ENCODE measurements at regions not wholly inside any gene's neighbourhood (a gene's known extent, or its start where the extent isn't known, plus 50 kb on each side); places are given as distances from the start of the nearest gene placed in this dataset.
A peak's percentile ranks its signal among the peaks of the same experiment; 100 is the strongest.
"Not testable (repeated sequence)": the region's sequence is repeated elsewhere in the genome, so short reads cannot be mapped to it uniquely, and the experiment has no call there.

DNA sequence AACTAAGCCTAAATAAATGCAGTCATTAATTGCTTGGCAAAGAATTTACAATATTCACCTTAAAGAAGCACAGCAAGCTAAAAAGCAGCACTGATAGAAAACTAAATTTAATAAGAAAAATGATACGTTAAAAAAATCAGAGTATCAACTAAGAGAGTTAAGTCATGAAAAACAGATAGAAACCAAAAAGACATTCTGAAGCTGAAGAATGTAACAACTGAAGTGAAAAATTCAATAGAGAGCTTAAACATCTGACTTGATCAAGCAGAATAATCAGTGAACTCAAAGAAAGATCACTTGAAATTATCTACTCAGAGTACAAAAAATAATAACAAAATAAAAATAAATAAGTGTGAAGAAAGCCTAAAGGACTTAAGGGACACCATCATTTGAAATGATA, 588.0 kb upstream of the HS3ST1 start:
- no peak for DNase-seq

DNA sequence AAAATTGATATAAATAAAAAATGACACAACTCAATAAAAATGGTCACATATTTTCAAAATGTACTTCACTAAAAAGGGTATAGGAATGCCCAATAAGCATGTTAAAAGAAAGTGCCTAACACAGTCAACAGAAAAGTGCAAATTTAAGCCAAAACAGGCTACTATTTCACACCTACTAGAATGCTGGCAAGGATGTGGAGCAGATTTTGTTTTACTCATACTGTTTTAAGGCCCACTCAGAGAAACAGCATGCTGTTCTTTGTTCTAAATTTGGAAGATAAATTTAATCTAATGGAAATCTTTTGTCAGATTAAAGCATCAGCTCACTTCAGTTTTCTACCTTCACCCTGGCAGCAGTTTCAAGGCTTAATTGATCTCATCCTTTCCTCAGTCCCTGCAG, 576.8 kb upstream of the HS3ST1 start:
- DNase-seq, result no peak

DNA sequence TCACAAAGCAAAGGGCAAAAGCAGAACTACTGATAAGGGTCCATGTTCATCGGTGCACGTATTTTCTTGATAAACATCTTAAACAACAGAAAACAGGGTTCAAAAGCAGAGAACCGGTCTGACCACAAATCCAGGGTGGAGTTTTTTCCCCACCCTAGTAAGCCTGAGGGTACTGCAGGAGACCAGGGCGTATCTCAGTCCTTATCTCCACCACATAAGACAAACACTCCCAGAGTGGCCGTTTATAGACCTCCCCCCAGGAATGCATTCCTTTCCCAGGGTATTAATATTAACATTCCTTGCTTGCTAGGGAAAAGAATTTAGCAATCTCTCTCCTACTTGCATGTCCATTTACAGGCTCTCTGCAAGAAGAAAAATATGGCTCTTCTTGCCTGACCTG, 567.9 kb upstream of the HS3ST1 start:
- not testable (repeated sequence) for DNase-seq

DNA sequence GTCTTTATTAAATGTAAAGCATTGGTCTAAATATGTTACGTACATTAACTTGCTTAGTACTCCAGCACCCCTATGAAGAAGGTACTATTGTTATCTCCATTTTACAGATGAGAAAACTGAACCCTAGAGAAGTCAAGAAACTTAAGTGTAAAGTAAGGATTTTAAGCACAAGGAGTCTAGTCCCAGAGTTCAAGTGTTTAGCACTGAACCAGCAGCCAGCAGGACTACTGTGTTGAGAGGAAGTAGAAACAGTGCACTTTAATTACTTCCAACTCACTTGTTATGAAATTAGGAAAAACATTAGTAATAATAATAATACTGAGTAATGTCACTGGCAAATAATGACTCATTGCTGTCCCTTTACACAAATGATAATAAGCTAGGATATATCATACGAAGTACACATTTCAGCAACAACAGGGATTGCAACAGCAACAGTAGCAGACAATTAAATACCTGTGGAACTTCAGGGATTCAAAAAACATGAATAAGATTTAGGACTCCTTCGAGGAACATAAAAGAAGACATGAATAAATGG, 548.1 kb upstream of the HS3ST1 start:
- no peak for DNase-seq

GRCh38 chr4:11973270-11973669, 544.6 kb upstream of the HS3ST1 start:
- no peak for DNase-seq

GRCh38 chr4:11970754-11971153, 542.1 kb upstream of the HS3ST1 start:
- DNase-seq, result no peak

GRCh38 chr4:11966782-11967181, 538.1 kb upstream of the HS3ST1 start:
- no peak for DNase-seq

DNA sequence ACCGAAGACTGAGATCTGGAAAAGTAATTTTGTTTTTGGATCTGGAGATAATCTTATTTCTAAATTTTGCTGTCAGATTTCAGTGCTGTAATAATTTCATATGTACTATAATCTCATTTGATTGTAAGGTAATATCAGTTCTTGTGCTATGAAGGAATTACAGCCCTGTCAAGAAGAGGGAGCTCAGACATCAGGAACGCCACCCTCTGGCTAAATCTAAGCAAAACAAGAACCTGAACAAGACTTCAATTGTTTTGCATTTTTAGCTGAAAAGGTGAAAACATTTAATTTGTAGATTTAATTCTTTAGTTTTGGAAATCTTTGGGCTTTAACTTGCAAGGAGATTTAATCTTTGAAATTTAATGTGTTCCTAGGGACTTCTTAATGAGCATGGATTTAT, 525.4 kb upstream of the HS3ST1 start:
- peak in 1 of 2 experiments; percentile 2 for DNase-seq

DNA sequence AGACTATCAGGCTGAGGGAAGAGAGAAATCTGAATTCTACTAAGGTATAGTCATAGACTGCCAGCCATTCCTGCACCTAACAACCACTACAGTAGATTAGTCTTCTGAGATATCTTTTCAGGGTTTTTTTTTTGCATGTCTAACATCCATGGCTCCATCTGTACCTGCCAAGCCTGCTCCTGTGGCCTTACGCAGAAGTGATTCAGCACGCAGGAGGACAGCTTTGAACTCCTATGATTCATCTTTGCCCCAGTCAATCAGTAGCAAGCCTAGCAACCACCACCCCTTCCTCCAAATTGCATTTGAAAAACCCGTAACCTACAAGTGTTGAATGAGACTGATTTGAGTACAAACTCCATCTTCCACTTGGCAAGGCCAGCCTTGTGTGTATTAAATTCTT, 520.7 kb upstream of the HS3ST1 start:
- no peak for DNase-seq

- DNase-seq, result not testable (repeated sequence)
Observed at GRCh38 chr4:11947629-11948028, 518.9 kb upstream of the HS3ST1 start.

- no peak for DNase-seq
Observed at GRCh38 chr4:11937941-11938340, 509.2 kb upstream of the HS3ST1 start.

DNA sequence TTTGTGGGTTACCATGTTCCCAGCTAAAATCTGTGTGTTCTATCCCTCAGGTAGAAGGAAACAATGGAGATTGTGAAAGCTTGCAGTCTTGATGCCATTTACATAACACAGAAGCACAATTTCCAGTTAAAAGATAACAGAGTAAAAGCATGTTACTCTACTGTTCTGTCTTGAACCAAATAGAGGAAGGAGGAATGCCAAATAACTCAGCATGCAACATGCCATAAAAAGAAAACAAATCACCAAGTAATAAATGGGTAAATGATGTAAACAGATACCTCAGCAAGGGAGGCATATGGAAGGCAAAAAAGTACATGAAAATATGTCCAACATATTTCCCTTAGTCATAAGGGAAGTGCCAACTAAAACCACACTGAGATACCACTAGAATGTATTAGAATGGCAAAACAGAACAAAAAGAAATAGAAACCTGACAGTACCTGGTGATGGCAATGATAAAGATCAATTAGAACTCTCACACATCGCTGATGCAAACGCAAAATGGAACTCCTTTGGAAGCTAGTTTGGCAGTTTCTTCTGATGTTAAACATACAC, 502.6 kb upstream of the HS3ST1 start:
- no peak for DNase-seq

GRCh38 chr4:11929080-11929479, 500.4 kb upstream of the HS3ST1 start:
- no peak for DNase-seq

- no peak for DNase-seq
Observed at GRCh38 chr4:11919316-11919715, 490.6 kb upstream of the HS3ST1 start.

DNA sequence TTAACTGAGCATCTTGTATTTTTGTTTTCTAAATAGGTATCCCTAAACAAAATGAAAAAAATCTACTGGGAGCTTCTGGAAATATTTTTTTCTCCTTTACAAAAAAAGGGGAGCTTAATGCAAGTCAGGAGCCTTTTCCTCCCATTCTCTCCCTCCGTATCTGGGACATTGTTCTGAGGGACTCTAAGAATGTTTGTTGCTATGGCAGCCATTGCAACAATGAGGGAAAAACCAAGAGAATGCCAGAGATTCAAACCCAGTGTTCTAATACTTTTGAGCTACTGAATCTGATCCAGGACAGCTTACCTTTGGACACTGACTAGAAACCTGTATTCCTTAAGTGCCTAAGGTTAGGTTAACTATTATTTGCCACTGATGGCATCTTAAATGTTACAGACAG, 485.7 kb upstream of the HS3ST1 start:
- no peak for DNase-seq

- DNase-seq, result no peak
Observed at GRCh38 chr4:11912886-11913285, 484.2 kb upstream of the HS3ST1 start.

- no peak for DNase-seq
Observed at GRCh38 chr4:11910812-11911211, 482.1 kb upstream of the HS3ST1 start.

DNA sequence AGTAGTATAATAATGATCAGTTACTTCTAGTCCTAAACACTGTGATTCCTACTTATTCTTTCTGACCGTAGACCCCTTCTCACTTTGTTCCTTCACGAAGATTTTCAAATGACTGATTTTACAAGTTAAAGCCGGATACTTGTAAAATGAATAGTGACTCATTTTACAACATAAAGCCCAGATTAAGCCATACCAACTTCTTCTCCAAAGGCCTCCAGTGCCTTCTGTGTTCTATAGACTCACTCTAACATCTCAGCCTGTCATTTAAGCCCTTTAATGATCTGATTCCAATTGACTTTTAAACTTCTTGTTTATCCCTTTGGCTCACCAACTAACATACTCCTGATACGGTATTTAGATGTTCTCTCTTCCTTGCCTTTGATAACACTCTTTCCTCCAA, 480.0 kb upstream of the HS3ST1 start:
- DNase-seq, result no peak

- no peak for DNase-seq
Observed at GRCh38 chr4:11908205-11908604, 479.5 kb upstream of the HS3ST1 start.

GRCh38 chr4:11904846-11905739, 476.4 kb upstream of the HS3ST1 start:
- no peak for DNase-seq

GRCh38 chr4:11904117-11904535, 475.4 kb upstream of the HS3ST1 start:
- DNase-seq, result no peak

- DNase-seq, result no peak
Observed at GRCh38 chr4:11901089-11901488, 472.4 kb upstream of the HS3ST1 start.

GRCh38 chr4:11900359-11900758, 471.7 kb upstream of the HS3ST1 start:
- DNase-seq, result no peak

DNA sequence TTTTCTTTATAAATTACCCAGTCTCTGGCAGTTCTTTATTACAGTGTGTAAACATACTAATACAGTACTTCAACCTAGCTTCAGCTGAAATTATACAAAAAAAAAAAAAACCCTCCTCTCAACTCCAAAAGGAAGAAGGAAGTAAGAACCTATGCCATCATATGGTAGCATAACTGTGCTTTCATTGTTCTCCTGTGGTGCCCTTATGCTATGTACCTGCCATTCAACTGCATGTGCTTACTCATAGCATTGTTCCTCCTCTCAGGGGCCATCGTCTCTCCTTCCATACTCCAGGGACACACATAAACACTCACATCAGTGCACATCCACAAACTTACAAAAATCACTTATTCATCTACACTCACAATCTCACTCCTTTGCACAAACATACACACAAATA, 470.1 kb upstream of the HS3ST1 start:
- no peak for DNase-seq
